ENCODE measurements at regions not wholly inside any gene's neighbourhood (a gene's known extent, or its start where the extent isn't known, plus 50 kb on each side); places are given as distances from the start of the nearest gene placed in this dataset.

GRCh38 chr12:65622056-65622455 is 202.2 kb upstream of the HMGA2 start:
- TF ChIP-seq, protein P1, sequence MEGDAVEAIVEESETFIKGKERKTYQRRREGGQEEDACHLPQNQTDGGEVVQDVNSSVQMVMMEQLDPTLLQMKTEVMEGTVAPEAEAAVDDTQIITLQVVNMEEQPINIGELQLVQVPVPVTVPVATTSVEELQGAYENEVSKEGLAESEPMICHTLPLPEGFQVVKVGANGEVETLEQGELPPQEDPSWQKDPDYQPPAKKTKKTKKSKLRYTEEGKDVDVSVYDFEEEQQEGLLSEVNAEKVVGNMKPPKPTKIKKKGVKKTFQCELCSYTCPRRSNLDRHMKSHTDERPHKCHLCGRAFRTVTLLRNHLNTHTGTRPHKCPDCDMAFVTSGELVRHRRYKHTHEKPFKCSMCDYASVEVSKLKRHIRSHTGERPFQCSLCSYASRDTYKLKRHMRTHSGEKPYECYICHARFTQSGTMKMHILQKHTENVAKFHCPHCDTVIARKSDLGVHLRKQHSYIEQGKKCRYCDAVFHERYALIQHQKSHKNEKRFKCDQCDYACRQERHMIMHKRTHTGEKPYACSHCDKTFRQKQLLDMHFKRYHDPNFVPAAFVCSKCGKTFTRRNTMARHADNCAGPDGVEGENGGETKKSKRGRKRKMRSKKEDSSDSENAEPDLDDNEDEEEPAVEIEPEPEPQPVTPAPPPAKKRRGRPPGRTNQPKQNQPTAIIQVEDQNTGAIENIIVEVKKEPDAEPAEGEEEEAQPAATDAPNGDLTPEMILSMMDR (IDR thresholded peaks at IDR 0.05): no peak
- TF ChIP-seq EP300 (IDR thresholded peaks at IDR 0.05) (no peak), POLR2AphosphoS5 (IDR thresholded peaks at IDR 0.05) (no peak)

Data from sigmoid colon (tissue), 4 donors.